Caco-2 (cell line): ENCODE measurements at regions not wholly inside any gene's neighbourhood (a gene's known extent, or its start where the extent isn't known, plus 50 kb on each side); places are given as distances from the start of the nearest gene placed in this dataset.

Source experiments
- BruUV-seq: library from RNA; stranded (reverse); fragments of 400-500 nt; replicated peaks from 2 replicates; lab custom pipeline; 2021; lab: Mats Ljungman, UMichigan
- CTCF ChIA-PET: fragments of 300-600 bp; sonication (Branson Sonifier 250); formaldehyde crosslinking; loops from one replicate; lab custom pipeline; 2022; ENCODE audit warnings: antibody characterized with exemption; lab: Charles Lee
- POLR2A ChIA-PET: fragments of 300-600 bp; sonication (Branson Sonifier 250); formaldehyde crosslinking; loops from one replicate; lab custom pipeline; 2022; ENCODE audit warnings: antibody characterized with exemption; lab: Charles Lee
- DNase-seq, 2 experiments: peaks; one replicate each; pipeline versions ENCODE4 v3.0.0 to v3.0.0-alpha.2; 2020 to 2022
- H3K27me3 ChIP-seq: replicated peaks from 2 replicates; pipeline ENCODE4 v1.6.0; 2011; ENCODE audit warnings: low read length; ENCODE audit not compliant: control insufficient read depth, insufficient read depth
- H3K36me3 ChIP-seq: 2 replicates; pipeline ENCODE4 v1.5.1; 2011; ENCODE audit warnings: low read length; ENCODE audit not compliant: control insufficient read depth, insufficient read depth
- H3K4me1 ChIP-seq: fragments of 250-450 bp; sonication (Bioruptor Pico); 2 replicates; pipeline ENCODE4 v1.5.1; 2020; ENCODE audit warnings: mild to moderate bottlenecking
- H3K4me3 ChIP-seq: 2 replicates; pipeline ENCODE4 v1.5.1; 2011; ENCODE audit warnings: low read depth, mild to moderate bottlenecking, control low read depth, low read length
- H3K9me3 ChIP-seq: fragments of 250-450 bp; sonication (Bioruptor Pico); 2 replicates; pipeline ENCODE4 v1.5.1; 2020; ENCODE audit warnings: mild to moderate bottlenecking, moderate library complexity
- H3K27ac Mint-ChIP-seq: one replicate; pipeline ENCODE4 v1.8.0; 2022; ENCODE audit warnings: mixed read lengths; ENCODE audit not compliant: unreplicated experiment
- H3K27me3 Mint-ChIP-seq: one replicate; pipeline ENCODE4 v1.8.0; 2022; ENCODE audit warnings: mixed read lengths; ENCODE audit not compliant: insufficient read depth, unreplicated experiment
- H3K36me3 Mint-ChIP-seq: one replicate; pipeline ENCODE4 v1.8.0; 2022; ENCODE audit warnings: mild to moderate bottlenecking, mixed read lengths; ENCODE audit not compliant: insufficient read depth, unreplicated experiment
- H3K4me1 Mint-ChIP-seq: one replicate; pipeline ENCODE4 v1.8.0; 2022; ENCODE audit warnings: low read depth, mixed read lengths; ENCODE audit not compliant: unreplicated experiment
- H3K4me3 Mint-ChIP-seq: one replicate; pipeline ENCODE4 v1.8.0; 2022; ENCODE audit warnings: mild to moderate bottlenecking, moderate library complexity, mixed read lengths; ENCODE audit not compliant: unreplicated experiment
- H3K9me3 Mint-ChIP-seq: one replicate; pipeline ENCODE4 v1.8.0; 2022; ENCODE audit warnings: mixed read lengths; ENCODE audit not compliant: unreplicated experiment
- intact Hi-C: fragments of 100-400 bp; cut with micrococcal nuclease; formaldehyde crosslinking; loops from one replicate; pipeline ENCODE4 v1.10.0; 2022; ENCODE audit not compliant: unreplicated experiment
- TF ChIP-seq, protein P1 (sequence below), 2 experiments: fragments of 200-600 bp in 1 of 2; IDR thresholded peaks; 1 replicate in 1 of 2; 2 replicates in 1 of 2; pipeline versions ENCODE4 v1.5.1 to v1.8.0; 2011 to 2022; ENCODE audit warnings: antibody characterized with exemption in 1 of 2, control low read depth in 1 of 2, inconsistent platforms in 1 of 2, low read depth in 1 of 2, low read length in 1 of 2, mild to moderate bottlenecking in 1 of 2, moderate library complexity in 1 of 2; ENCODE audit not compliant: insufficient read depth in 1 of 2, severe bottlenecking in 1 of 2, unreplicated experiment in 1 of 2

DNA sequence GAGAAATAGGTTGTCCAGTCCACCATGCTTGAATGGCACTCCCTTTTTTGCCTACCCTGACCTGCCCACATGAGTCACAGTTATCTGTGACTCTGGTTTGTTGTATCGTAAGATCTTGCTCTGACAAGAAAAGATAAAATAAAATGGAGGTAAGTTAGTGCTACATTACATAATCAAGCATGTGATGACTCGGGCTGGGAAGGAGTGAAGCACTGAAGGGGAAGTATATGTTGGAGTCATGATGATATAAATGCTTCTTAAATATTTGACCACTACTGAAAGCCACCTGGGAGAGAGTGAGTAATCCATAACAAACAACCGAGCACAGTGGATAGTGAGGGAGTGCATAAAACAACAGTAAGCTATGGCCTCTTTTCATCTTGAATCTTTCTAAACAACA, 124.4 kb downstream of the SHOX2 start:
- H3K9me3 Mint-ChIP-seq: no peaks in the 10 kb centered on the region
- H3K27ac Mint-ChIP-seq: no peak overlapping the region
- H3K36me3 Mint-ChIP-seq: no peaks in the 10 kb centered on the region
- H3K4me3 Mint-ChIP-seq: no peak overlapping the region
- TF ChIP-seq, protein P1, sequence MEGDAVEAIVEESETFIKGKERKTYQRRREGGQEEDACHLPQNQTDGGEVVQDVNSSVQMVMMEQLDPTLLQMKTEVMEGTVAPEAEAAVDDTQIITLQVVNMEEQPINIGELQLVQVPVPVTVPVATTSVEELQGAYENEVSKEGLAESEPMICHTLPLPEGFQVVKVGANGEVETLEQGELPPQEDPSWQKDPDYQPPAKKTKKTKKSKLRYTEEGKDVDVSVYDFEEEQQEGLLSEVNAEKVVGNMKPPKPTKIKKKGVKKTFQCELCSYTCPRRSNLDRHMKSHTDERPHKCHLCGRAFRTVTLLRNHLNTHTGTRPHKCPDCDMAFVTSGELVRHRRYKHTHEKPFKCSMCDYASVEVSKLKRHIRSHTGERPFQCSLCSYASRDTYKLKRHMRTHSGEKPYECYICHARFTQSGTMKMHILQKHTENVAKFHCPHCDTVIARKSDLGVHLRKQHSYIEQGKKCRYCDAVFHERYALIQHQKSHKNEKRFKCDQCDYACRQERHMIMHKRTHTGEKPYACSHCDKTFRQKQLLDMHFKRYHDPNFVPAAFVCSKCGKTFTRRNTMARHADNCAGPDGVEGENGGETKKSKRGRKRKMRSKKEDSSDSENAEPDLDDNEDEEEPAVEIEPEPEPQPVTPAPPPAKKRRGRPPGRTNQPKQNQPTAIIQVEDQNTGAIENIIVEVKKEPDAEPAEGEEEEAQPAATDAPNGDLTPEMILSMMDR (IDR thresholded peaks at IDR 0.05; ENCODE audit: insufficient read depth in 1 of 2, low read depth in 1 of 2, low read length in 1 of 2, severe bottlenecking in 1 of 2, unreplicated experiment in 1 of 2): no peak
- Histone ChIP-seq H3K4me1 (peaks cover 9% of the 10 kb centered on the region), H3K27me3 (no peaks in the 10 kb centered on the region), H3K9me3 (no peaks in the 10 kb centered on the region), H3K4me3 (no peak overlapping the region), H3K36me3 (no peaks in the 10 kb centered on the region)
- H3K4me1 Mint-ChIP-seq: peaks cover 6% of the 10 kb centered on the region
- no peak for DNase-seq
- H3K27me3 Mint-ChIP-seq: peaks cover 3% of the 10 kb centered on the region
- CTCF ChIA-PET: no interaction called here
- BruUV-seq: no TSS peak
- intact Hi-C loops: no loop called here
- POLR2A ChIA-PET: no interaction called here

DNA sequence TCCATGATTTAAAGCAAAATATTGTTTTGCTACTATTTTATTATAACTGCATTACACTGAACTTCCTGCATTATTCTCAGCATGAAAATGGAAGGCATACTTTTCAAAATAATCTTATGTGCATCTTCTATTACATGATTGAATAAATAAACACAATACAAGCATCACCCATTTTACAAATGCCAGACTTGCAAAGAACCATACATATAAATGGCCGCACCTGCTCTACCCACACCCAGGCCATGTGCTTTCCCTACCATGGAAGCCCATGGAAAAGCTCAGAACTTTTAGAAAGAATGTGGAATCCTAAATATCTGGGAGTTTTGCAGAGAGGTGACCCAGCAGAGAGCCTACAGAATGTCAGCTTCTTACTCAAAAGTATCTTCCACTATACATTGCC, 127.2 kb downstream of the SHOX2 start:
- Mint-ChIP-seq H3K27ac (no peak overlapping the region), H3K4me3 (no peak overlapping the region), H3K4me1 (peaks cover 6% of the 10 kb centered on the region), H3K36me3 (no peaks in the 10 kb centered on the region), H3K9me3 (no peaks in the 10 kb centered on the region), H3K27me3 (peaks cover 3% of the 10 kb centered on the region)
- ChIA-PET POLR2A (no interaction called here), CTCF (no interaction called here)
- DNase-seq: no peak
- TF ChIP-seq, protein P1 (IDR thresholded peaks at IDR 0.05; ENCODE audit: insufficient read depth in 1 of 2, low read depth in 1 of 2, low read length in 1 of 2, severe bottlenecking in 1 of 2, unreplicated experiment in 1 of 2): no peak
- Histone ChIP-seq H3K36me3 (no peaks in the 10 kb centered on the region), H3K27me3 (no peaks in the 10 kb centered on the region), H3K4me1 (peaks cover 9% of the 10 kb centered on the region), H3K4me3 (no peak overlapping the region), H3K9me3 (no peaks in the 10 kb centered on the region)
- intact Hi-C loops: no loop called here
- BruUV-seq: no TSS peak

DNA sequence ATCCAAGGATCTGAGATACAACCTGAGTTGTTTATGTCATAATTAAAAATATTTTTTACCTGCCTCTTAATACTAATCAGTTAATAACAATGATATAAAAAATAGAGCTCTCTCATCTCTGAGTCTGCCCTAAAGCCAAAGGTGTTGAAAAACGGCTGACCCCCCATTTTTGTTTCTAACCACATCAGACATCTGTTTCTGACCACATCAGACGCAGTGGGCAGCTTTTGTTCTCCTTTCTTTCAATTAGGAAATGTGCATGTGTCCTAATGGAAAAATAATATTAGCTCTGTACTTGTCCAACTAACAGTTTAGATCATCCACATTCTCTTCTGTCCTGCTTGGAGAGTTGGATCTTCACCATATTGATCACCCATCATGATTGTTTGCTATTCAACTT, 144.6 kb downstream of the SHOX2 start:
- no peaks in the 10 kb centered on the region for H3K4me1 ChIP-seq
- ChIA-PET CTCF (no interaction called here), POLR2A (no interaction called here)
- no peaks in the 10 kb centered on the region for H3K4me1 Mint-ChIP-seq
- H3K27me3 Mint-ChIP-seq: no peaks in the 10 kb centered on the region
- H3K36me3 ChIP-seq: no peaks in the 10 kb centered on the region
- no peaks in the 10 kb centered on the region for H3K9me3 ChIP-seq
- H3K9me3 Mint-ChIP-seq: no peaks in the 10 kb centered on the region
- no peaks in the 10 kb centered on the region for H3K27me3 ChIP-seq
- no peak overlapping the region for H3K4me3 ChIP-seq
- DNase-seq: no peak
- no peaks in the 10 kb centered on the region for H3K36me3 Mint-ChIP-seq
- H3K27ac Mint-ChIP-seq: no peak overlapping the region
- BruUV-seq: no TSS peak
- intact Hi-C loops: no loop called here
- TF ChIP-seq, protein P1 (IDR thresholded peaks at IDR 0.05; ENCODE audit: insufficient read depth in 1 of 2, low read depth in 1 of 2, low read length in 1 of 2, severe bottlenecking in 1 of 2, unreplicated experiment in 1 of 2): no peak
- H3K4me3 Mint-ChIP-seq: no peak overlapping the region
